Activated CD4-positive, alpha-beta T cell treated with anti-CD3 and anti-CD28 coated beads for 48 hours (primary cell): ENCODE measurements at regions not wholly inside any gene's neighbourhood (a gene's known extent, or its start where the extent isn't known, plus 50 kb on each side); places are given as distances from the start of the nearest gene placed in this dataset.
"Not testable (repeated sequence)": the region's sequence is repeated elsewhere in the genome, so short reads cannot be mapped to it uniquely, and the experiment has no call there.

Experiments used
- DNase-seq: peaks from one replicate; pipeline ENCODE4 v3.0.0-alpha.2; 2020

DNA sequence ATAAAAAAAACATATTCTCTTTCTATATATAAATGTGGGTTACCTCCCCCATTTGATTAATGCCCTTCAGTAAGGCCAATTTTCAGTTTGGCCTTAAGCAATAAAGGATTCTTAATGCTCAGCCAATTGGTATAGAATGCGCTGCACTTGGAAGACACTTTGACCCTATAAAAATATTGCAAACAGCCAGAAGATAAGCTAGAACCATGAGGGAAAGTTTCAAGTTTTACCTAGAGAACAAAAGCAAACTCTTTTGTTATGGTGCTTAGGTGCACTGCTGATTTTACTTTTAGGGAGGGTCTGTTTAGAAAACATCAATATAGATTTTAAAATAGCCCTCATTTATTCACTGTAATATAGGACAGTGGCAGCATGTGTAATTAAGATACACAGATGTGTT lies 251.6 kb upstream of the SLC16A7 start:
- no peak for DNase-seq

DNA sequence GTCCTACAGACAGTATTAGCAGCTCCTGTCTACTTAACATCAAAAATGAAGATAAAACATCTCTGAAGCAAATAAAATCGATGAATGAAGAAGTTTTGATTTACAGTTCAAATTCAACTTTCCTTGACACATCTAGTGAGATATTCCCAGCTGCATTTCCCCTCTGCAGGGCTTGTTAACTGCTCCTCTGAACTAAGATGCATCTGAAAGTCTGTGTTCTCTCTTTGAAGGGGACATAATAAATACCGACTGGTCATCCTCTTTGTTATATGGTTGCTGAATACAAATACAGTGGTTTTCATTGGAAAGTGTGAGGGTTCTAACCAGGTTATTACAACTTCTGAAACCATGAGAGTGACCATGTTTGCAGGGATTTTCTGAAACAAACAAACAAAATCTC lies 266.4 kb upstream of the SLC16A7 start:
- DNase-seq = no peak

DNA sequence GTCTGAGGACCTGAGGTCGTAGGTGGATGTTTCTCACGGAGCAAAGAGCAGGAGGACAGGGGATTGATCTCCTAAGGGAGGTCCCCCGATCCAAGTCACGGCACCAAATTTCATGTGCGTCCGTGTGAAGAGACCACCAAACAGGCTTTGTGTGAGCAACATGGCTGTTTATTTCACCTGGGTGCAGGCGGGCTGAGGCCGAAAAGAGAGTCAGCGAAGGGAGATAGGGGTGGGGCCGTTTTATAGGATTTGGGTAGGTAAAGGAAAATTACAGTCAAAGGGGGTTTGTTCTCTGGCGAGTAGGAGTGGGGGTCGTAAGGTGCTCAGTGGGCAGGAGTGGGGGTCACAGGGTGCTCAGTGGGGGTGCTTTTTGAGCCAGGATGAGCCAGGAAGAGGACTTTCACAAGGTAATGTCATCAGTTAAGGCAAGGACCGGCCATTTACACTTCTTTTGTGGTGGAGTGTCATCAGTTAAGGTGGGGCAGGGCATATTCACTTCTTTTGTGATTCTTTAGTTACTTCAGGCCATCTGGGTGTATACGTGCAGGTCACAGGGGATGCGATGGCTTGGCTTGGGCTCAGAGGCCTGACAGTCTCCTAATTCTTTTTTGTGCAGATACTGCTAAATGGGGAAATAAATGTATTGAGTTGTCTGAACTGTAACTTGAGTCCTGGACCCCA lies 267.3 kb upstream of the SLC16A7 start:
- DNase-seq = not testable (repeated sequence)

DNA sequence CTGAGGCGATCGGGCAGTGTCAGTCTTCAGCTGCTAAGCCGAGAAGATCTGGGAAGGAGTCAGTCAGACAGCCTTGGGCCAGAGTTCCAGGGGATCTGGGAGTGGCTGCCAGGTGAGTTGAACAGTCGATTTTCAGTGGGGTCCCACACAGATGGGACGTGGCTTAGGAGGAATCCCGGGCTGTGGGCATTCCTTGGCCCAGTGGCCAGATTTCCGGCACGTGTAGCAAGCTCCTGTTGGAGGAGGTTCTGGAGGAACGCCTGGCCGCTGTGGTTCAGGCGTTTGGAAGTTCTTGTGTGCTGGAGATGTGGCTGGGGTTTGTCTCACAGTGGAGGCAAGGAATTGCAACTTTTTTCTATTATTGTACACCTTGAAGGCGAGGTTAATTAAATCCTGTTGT lies 269.4 kb upstream of the SLC16A7 start:
- not testable (repeated sequence) for DNase-seq

DNA sequence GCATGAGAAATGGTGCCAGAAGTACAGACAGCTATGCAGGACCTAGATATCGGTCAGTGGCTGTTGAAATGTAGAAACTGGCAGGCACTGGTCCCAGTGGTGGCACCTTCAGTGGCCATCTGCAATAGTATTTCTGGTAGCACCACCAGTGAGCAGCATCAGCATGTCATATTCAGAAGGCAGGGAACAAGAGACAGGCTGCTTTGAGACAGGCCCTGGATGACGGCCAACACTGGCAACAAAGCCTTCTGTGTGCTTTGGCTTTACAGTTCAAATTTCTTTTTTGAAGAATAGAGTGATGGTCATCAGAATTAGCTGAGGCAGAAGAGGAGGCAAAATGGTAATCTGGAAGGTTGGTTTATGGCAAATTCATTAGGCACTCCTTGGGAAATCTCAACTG lies 273.4 kb upstream of the SLC16A7 start:
- no peak for DNase-seq

DNA sequence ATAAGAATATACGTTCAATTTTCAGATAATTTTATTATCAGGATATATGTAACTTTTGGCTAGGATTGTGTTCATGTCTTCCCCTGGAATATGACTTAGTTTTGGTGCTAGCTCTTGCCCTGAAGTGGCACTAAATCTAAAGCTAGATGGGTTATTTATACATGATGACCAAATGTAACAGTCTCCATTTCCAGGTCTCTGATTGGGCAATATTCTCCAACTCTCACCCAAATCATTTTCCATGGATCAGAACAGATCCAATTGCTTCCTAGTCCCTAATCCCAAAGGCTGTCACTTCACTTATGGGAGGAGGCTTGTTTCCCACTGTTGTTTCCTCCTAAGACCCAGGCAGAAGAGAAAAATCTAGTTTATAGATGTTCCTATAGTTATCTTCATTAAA lies 274.6 kb upstream of the SLC16A7 start:
- DNase-seq = no peak

DNA sequence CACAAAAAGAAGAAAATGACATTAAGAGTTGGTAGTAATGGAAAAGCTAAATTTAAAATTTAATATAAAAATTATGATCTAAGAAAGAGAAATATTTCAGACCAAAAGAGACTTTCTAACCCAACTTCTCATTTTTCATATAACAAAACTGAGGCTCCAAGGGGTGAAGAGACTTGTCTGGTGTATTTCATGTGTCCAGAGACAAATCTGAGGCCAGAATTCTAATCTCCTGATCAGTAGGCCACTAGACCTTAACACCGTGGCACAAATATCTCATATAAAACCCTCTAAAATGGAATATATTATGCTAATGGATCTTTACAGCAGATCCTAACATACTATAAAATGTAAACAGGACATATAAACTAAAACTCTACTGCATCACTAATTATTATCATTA lies 275.7 kb upstream of the SLC16A7 start:
- no peak for DNase-seq

DNA sequence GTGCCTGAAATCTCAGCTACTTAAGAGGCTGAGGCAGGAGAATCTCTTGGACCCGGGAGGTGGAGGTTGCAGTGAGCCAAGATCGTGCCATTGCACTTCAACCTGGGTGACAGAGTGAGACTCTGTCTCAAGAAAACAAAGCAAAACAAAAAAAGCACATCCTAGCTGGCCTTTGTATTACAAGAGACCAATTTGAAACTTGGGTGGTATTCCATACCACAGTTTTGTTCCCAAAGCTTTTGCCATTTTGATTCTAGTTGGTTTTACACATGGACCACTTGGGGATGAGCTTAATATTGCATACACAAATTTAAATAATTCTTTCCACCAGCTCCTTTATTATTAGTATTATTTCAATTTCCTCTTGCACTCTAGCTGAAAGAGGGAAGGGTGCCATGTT lies 276.9 kb upstream of the SLC16A7 start:
- DNase-seq = no peak

DNA sequence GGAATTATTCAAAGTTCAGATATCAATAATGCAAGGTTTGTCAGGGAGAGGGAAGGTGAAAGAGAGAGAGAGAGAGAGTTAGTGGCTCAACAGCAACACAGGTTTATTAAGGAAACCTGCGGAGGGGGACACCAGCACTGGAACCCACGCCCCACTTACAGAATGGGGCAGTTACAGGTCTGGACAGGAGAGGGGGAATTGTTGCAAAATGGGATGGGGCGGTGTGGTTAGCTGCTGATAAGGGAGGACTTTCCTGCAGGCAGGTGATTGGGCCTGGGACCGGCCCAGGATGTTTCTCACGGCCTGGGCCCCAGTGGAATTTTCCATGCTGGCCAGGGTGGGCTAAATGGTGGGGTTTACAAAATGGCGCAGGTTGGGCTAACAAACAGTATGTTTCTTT lies 278.2 kb upstream of the SLC16A7 start:
- DNase-seq = no peak

DNA sequence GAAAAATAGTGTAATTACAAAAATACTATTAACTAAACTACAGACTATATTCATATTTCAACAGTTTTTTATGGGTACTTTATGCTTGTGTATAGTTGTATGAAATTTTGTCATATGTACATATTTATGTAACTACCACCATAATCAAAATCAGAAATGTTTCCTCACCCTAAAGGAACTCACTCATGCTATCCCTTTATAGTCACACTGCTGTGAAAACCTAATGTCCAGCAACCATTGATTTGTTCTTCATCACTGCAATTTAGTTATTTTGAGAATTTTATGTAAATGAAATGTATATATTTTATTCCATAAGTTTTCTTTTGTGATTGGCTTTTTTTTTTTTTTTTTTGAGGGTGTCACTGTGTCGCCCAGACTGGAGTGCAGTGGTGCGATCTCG lies 278.9 kb upstream of the SLC16A7 start:
- DNase-seq = no peak

DNA sequence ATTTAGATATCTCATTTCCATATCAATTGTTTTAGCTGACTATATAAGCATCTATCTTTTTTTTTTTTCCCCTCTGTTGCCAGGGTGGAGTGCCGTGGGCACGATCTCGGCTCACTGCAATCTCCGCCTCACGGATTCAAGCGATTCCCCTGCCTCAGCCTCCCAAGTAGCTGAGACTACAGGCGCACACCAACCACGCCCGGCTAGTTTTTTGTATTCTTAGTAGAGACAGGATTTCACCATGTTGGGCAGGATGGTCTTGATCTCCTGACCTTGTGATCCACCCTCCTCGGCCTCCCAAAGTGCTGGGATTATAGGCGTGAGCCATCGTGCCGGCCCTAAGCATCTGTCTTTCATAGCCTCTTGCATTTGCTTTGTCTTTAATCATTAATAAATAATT lies 279.5 kb upstream of the SLC16A7 start:
- DNase-seq = not testable (repeated sequence)

DNA sequence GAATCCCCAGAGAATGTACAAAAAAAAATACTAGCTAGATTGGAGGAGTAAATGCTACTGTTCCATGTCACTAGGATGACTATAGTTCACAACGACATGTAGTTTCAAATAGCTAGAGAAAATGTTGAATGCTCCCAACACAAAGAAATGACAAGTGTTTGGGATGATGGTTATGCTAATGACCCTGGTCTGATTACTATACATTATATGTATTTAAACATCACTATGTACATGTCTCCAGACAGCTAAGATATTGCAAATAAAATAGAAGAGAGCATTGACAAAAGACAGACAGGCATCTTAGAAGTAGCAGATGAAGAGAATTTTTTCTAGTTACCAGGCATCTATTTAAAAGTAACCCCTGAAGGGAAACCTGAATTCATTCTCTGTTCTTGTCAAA lies 281.6 kb upstream of the SLC16A7 start:
- no peak for DNase-seq

DNA sequence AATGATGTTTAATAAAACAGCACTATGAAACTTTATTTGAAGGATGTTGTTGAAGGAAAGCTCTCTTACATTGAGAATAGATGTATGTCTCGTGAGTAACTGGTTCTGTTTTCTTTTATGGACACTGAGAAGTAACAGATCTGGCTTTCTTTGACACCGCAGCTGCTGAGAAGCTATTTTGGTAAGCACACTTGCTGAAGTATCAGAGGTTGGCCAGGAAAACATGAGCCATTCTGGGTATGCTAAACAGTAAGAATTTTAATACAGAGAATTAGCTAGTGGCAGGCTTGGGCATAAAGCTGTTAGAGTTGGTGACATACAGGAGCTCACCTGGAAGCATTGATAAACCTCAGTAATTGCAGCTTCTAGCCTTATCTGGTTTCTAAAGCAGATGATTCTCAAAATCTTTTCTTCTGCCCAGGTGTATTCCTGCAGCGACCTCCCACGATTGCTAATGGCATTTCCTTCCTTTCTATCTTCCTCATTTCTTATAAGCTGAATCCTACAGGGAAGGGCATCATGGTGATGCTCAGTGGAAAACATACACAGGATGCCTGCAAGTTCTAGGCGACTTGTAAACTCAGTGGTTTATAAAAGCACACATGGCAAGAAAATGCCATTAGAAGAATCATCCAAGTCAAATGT lies 291.6 kb upstream of the SLC16A7 start:
- DNase-seq = no peak

DNA sequence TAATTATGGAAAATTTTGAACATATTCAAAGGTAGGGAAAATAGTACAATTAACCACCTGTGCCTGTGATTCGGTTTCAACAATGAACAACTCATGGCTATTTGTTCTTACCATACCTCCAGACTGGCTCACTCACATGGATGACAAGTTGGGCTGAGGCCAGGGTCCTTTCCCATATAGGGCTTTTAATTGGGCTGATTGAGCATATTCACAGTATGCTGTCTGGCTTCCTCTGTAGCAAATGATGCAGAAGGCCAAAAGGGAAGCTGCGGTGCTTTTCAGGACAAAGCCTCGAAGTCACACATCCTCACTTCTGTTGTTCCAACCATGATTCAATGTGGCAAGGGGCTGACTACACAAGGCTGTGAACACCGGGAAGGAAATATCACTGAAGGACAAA lies 297.5 kb upstream of the SLC16A7 start:
- no peak for DNase-seq

DNA sequence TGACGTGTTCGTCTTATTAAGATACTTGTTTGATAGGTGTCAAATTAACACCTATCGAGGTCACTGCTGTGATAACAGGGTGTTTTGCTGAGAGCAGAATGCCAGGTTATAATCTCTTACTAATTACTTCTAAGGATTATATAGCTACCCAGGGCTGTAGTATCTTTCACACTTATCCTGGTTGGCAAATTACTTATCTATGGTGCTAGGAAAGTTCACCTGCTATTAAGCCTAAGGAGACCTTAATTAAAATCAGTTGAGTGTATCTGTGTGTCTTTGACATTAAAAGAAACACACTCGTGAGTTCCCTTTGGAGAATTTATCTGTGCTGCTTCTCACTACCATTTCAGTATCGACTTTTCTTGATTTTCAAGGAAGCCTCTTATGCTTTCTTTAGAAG lies 301.6 kb upstream of the SLC16A7 start:
- no peak for DNase-seq

DNA sequence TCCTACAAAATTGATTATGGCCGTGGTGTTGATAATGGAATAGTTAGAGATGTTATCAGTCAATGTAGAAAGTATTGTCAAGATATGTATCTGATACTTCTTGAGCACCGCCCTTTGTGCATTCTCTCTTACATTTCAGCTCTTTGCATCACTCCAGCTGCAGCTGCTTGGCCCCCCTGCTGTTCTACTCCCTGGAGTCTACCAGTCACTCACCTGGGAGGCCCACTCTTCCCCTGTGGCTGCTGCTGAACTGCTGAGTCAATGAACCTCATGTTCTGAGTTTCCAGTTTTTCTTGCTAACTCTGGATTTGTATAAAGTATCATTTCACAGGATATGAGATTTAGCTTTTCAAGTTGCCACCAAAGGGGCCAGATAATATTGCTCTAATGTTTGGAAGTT lies 312.8 kb upstream of the SLC16A7 start:
- no peak for DNase-seq

DNA sequence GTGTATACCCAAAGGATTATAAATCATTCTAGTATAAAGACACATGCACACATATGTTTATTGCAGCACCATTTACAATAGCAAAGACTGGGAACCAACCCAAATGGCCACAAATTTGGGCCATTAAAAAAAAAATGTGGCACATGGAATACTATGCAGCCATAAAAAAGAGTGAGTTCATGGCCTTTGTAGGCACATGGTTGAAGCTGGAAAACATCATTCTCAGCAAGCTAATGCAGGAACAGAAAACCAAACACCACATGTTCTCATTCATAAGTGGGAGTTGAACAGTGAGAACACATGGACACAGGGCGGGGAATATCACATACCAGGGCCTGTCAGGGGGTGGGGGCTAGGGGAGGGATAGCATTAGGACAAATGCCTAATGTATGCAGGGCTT lies 322.3 kb upstream of the SLC16A7 start:
- DNase-seq = not testable (repeated sequence)

DNA sequence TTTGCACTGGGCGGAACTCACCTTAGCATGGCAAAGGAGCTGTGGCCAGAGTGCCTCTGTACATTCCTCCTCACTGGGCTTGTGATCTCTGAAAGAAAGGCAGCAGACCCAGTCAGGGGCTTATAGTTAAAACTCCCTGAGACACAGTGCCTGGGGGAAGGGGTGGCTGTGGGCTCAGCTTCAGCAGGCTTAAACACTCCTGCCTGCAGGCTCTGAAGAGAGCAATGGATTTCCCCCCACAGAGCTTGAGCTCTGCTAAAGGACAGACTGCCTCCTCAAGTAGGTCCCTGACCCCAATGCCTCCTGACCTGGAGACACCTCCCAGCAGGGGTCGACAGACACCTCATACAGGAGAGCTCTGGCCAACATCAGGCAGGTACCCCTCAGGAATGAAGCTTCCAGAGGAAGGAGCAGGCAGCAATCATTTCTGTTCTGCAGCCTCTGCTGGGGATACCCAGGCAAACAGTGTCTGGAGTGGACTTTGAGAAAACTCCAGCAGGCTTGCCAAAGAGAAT lies 327.5 kb upstream of the SLC16A7 start:
- DNase-seq = no peak

DNA sequence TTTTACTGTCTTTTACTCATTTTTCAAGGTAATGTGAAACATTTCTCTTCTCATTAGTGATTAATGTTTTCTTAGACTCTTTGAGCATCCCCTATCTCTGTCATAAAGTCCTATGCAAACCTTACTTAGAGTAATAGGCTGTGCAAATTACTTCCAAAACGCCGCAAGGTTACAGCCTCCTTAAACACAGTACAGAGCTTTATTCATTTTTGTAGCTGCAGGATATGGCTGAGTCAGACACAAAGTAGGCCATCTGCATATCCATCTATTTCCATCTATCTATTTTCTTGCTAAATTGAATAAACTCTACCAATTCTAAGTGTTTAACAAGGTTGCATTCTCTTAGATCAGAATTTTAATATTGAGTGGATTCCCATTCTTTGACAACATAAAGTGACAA lies 335.6 kb upstream of the SLC16A7 start:
- no peak for DNase-seq

DNA sequence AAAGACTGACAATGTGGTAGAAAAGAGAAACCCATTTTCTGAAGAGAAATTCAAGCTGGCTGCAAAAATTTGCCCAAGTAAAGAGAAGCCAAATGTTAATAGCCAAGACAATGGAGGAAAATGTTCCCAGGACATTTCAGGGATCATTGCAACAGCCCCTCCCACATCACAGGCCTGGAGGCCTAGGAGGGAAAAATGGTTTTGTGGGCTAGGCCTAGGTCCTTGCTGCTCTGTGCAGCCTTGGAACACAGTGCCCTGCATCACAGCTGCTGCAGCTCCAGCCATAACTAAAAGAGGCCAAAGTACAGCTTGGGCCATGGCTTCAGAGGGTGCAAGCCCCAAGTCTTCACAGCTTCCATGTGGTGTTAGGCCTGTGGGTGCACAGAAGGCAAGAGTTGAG lies 332.4 kb upstream of the LRIG3 start:
- DNase-seq = no peak

DNA sequence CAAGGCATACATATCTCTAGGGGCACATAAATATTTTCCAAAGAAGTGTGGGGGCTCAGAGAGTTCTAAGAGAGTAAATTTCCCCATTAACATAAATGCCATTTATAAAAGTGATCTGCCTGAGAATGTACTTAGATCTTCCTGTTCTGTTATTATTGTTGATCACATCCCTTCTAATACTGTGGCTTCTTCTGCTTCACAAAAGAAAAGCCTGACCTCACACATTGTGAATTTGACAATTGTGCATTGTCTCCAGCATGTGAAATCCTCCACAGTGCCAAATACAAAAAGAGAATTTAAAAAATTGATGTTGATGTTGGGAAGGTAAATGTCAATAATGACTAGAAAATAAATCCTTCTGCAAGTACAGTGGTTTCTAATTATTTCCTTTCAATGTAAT lies 330.5 kb upstream of the LRIG3 start:
- no peak for DNase-seq

DNA sequence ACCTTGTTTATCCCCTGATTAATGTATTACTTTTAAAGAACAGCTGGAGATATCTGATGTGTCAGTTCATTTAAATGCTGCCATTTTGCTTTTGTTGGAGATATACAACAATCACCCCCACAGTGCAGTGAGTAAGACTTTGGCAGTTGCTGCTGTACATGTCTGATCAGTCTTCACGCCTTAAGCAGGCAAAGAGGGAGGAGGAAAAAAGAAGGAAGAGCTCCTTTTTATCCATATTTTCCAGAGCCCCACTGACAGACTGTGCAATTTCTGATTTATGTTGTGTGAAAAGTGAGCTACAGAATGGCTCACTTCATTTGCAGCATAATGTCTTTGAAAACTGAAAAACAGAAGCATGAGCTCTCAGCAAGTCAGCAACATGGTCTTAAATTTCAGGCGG lies 319.7 kb upstream of the LRIG3 start:
- DNase-seq = no peak

DNA sequence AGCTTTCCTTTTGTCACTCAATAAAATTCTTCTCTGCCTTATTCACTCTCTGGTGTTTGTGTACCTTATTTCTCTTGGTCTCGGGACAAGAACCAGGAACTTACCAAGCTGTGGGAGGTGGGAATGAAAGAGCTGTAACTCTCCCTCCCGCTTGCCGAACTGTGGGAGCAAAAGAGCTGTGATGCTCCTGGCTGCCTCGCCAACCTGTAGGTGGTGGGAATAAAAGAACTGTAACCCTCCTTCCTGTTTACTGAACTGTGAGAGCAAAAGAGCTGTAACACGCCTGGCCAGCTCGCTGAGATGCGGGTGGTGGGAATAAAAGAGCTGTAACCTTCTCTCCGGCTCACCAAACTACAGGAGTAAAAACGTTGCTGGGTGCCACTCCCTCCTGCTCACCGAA lies 314.1 kb upstream of the LRIG3 start:
- no peak for DNase-seq

DNA sequence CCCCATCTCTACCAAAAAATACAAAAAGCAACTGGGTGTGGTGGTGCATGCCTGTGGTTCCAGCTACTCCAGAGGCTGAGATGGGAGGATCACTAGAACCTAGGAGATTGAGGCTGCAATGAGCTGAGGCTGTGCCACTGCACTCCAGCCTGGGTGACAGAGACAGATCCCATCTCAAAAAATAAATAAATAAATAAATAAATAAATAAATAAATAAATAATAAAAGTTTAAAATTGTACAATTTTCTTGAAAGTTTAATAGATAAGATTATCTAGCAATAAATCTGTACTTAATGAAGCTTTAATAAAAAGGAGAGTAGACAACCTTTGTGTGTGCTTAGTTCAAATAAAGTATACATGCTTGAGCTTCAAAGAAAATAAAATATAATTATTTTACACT lies 310.0 kb upstream of the LRIG3 start:
- DNase-seq = no peak

DNA sequence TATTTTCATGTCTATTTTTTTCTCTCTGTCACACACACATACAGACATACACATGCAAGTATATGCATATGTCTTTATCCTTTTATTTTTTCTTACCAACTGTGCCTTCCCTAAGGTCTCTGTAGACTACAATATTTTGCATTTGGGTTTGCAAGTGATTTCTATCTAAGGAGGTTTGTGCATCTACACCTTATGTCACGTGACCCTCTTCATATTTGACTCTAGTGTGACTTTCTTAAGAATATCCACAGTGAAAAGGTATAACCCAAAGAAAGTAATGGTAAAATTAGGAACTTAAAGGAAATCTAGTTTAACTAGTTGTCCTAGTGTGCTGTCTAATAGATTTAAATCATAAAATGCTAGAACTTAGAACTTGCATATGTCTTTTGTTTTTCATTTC lies 298.8 kb upstream of the LRIG3 start:
- DNase-seq = no peak
